OCI-LY3 (cell line): ENCODE measurements at regions not wholly inside any gene's neighbourhood (a gene's known extent, or its start where the extent isn't known, plus 50 kb on each side); places are given as distances from the start of the nearest gene placed in this dataset.

ENCODE experiments used
- H2AFZ ChIP-seq: fragments of 200-600, 300-600 bp; shearing (Covaris generic); 2 replicates; pipeline ENCODE4 v1.6.0; 2014; ENCODE audit warnings: antibody characterized with exemption, low read depth, low read length
- H3K27ac ChIP-seq: fragments of 200-600, 300-600 bp; sonication (generic); 2 replicates; pipeline ENCODE4 v1.5.1; 2014; ENCODE audit warnings: mild to moderate bottlenecking, low read length, moderate library complexity, mixed read lengths
- H3K27me3 ChIP-seq: fragments of 200-600, 300-600 bp; sonication (generic); 2 replicates; pipeline ENCODE4 v1.6.1; 2014; ENCODE audit warnings: low read depth, low read length, mixed read lengths
- H3K36me3 ChIP-seq: fragments of 200-600, 300-600 bp; sonication (generic); replicated peaks from 2 replicates; pipeline ENCODE3; 2014; ENCODE audit warnings: low read depth, low read length, mixed read lengths
- H3K4me1 ChIP-seq: fragments of 300-600, 200-600 bp; sonication (generic); 2 replicates; pipeline ENCODE4 v1.6.1; 2014; ENCODE audit warnings: low read length, mixed read lengths
- H3K4me2 ChIP-seq: fragments of 200-600, 300-600 bp; sonication (generic); 2 replicates; pipeline ENCODE4 v1.6.1; 2014; ENCODE audit warnings: low read length, mixed read lengths
- H3K4me3 ChIP-seq: fragments of 300-600, 200-600 bp; sonication (generic); 2 replicates; pipeline ENCODE4 v1.5.1; 2014; ENCODE audit warnings: antibody characterized with exemption, mild to moderate bottlenecking, low read length, moderate library complexity
- H3K79me2 ChIP-seq: fragments of 300-600, 200-600 bp; shearing (Covaris generic); 2 replicates; pipeline ENCODE4 v1.6.1; 2014; ENCODE audit warnings: mild to moderate bottlenecking, low read length, mixed read lengths
- H3K9ac ChIP-seq: fragments of 300-600, 200-600 bp; shearing (Covaris generic); 2 replicates; pipeline ENCODE4 v1.6.0; 2014; ENCODE audit warnings: mild to moderate bottlenecking, low read length, moderate library complexity
- H3K9me3 ChIP-seq: fragments of 200-600, 300-600 bp; shearing (Covaris generic); 2 replicates; pipeline ENCODE4 v1.6.1; 2014; ENCODE audit warnings: low read length, mixed read lengths; ENCODE audit not compliant: insufficient read depth
- H4K20me1 ChIP-seq: fragments of 200-600, 300-600 bp; sonication (generic); 2 replicates; pipeline ENCODE4 v1.6.1; 2016; ENCODE audit warnings: low read length, mixed read lengths; ENCODE audit not compliant: insufficient read depth
- CTCF ChIP-seq: fragments of 200-600, 300-600 bp; sonication (generic); IDR thresholded peaks from 2 replicates; pipeline ENCODE4 v1.5.1; 2014; ENCODE audit warnings: antibody characterized with exemption, low read length, low read depth
- EZH2phosphoT487 ChIP-seq: fragments of 200-600 bp; shearing (Covaris generic); IDR thresholded peaks from 2 replicates; pipeline ENCODE4 v1.6.1; 2018; ENCODE audit warnings: antibody characterized with exemption, mixed run types, low read depth

- Histone ChIP-seq H3K9me3 (no peaks in the 10 kb centered on the region), H3K36me3 (no peaks in the 10 kb centered on the region), H3K27me3 (no peaks in the 10 kb centered on the region)
These were observed 141.7 kb upstream of the ADRA1B start for GRCh38 chr5:159774476-159775031.

GRCh38 chr5:159775890-159776289, 140.4 kb upstream of the ADRA1B start:
- Histone ChIP-seq H3K9me3 (no peaks in the 10 kb centered on the region), H3K79me2 (no peaks in the 10 kb centered on the region), H3K27me3 (no peaks in the 10 kb centered on the region), H3K9ac (no peak overlapping the region), H3K4me2 (no peak overlapping the region), H3K36me3 (no peaks in the 10 kb centered on the region), H3K4me3 (no peak overlapping the region), H3K27ac (no peak overlapping the region), H4K20me1 (no peaks in the 10 kb centered on the region), H2AFZ (no peak overlapping the region), H3K4me1 (peaks cover 10% of the 10 kb centered on the region)
- no peak for TF ChIP-seq CTCF
- TF ChIP-seq EZH2phosphoT487, result no peak

More at GRCh38 chr5:159774476-159775031, 141.7 kb upstream of the ADRA1B start:
- Histone ChIP-seq H3K4me1 (peaks cover 10% of the 10 kb centered on the region), H4K20me1 (no peaks in the 10 kb centered on the region), H3K79me2 (no peaks in the 10 kb centered on the region), H3K9ac (no peak overlapping the region), H3K4me2 (no peak overlapping the region), H3K4me3 (no peak overlapping the region), H2AFZ (no peak overlapping the region), H3K27ac (no peak overlapping the region)
- TF ChIP-seq CTCF, result no peak
- TF ChIP-seq EZH2phosphoT487, result no peak

GRCh38 chr5:159777049-159777660, 139.1 kb upstream of the ADRA1B start:
- no peaks in the 10 kb centered on the region for H3K36me3 ChIP-seq
- TF ChIP-seq EZH2phosphoT487 (no peak), CTCF (no peak)

GRCh38 chr5:159779481-159779880, 136.8 kb upstream of the ADRA1B start:
- H3K4me1 ChIP-seq, result peaks cover 17% of the 10 kb centered on the region

More at GRCh38 chr5:159777049-159777660, 139.1 kb upstream of the ADRA1B start:
- H3K4me3 ChIP-seq, result no peak overlapping the region
- no peaks in the 10 kb centered on the region for H3K9me3 ChIP-seq
- H2AFZ ChIP-seq, result no peak overlapping the region
- no peaks in the 10 kb centered on the region for H3K27me3 ChIP-seq
- H3K9ac ChIP-seq, result no peak overlapping the region
- no peaks in the 10 kb centered on the region for H4K20me1 ChIP-seq
- no peak overlapping the region for H3K27ac ChIP-seq
- peaks cover 20% of the 10 kb centered on the region for H3K4me1 ChIP-seq
- no peak overlapping the region for H3K4me2 ChIP-seq
- H3K79me2 ChIP-seq, result no peaks in the 10 kb centered on the region

More at GRCh38 chr5:159779481-159779880, 136.8 kb upstream of the ADRA1B start:
- no peak overlapping the region for H3K4me2 ChIP-seq
- no peak overlapping the region for H3K4me3 ChIP-seq
- no peak for TF ChIP-seq EZH2phosphoT487
- TF ChIP-seq CTCF, result no peak
- no peak overlapping the region for H3K27ac ChIP-seq
- H3K27me3 ChIP-seq, result no peaks in the 10 kb centered on the region
- no peak overlapping the region for H2AFZ ChIP-seq
- H4K20me1 ChIP-seq, result no peaks in the 10 kb centered on the region
- no peaks in the 10 kb centered on the region for H3K79me2 ChIP-seq
- H3K9ac ChIP-seq, result no peak overlapping the region
- H3K36me3 ChIP-seq, result no peaks in the 10 kb centered on the region
- no peaks in the 10 kb centered on the region for H3K9me3 ChIP-seq
